Adrenal gland (tissue), 9 donors: ENCODE measurements at regions not wholly inside any gene's neighbourhood (a gene's known extent, or its start where the extent isn't known, plus 50 kb on each side); places are given as distances from the start of the nearest gene placed in this dataset.

Experiments used
- DNase-seq, 7 donors: peaks; one replicate each; pipeline ENCODE4 v3.0.0-alpha.2; 2019 to 2020
- H3K27ac ChIP-seq, 5 donors: fragments of 200-600 bp; sonication (generic) in 4 of 5; 1 replicate in 3 of 5; 2 replicates in 2 of 5; pipeline versions ENCODE4 v1.5.1 to v1.8.0; 2016 to 2020; ENCODE audit warnings: mild to moderate bottlenecking in 1 of 5
- H3K27me3 ChIP-seq: fragments of 200-600 bp; 2 replicates; pipeline ENCODE4 v1.8.0; 2021
- H3K36me3 ChIP-seq, 2 donors: fragments of 200-600 bp; replicated peaks in 1 of 2; 1 replicate in 1 of 2; 2 replicates in 1 of 2; pipeline versions ENCODE4 v1.5.1 to v1.8.0; 2018 to 2022
- H3K4me1 ChIP-seq, 2 donors: fragments of 200-600 bp; replicated peaks in 1 of 2; 1 replicate in 1 of 2; 2 replicates in 1 of 2; pipeline versions ENCODE4 v1.5.1 to v1.8.0; 2018 to 2021
- H3K4me3 ChIP-seq, 4 donors: fragments of 200-600 bp; sonication (generic) in 3 of 4; one replicate each; pipeline ENCODE4 v1.5.1; 2016 to 2018
- H3K9me3 ChIP-seq, 3 donors: fragments of 200-600 bp; sonication (generic) in 1 of 3; replicated peaks in 1 of 3; 1 replicate in 2 of 3; 2 replicates in 1 of 3; pipeline versions ENCODE4 v1.5.1 to v1.8.0; 2016 to 2021
- CTCF ChIP-seq, 6 experiments: fragments of 450-650 bp in 4 of 6; fragments of 200-600 bp in 2 of 6; sonication (generic) in 1 of 6; IDR thresholded peaks; 1 replicate in 5 of 6; 2 replicates in 1 of 6; pipeline versions ENCODE4 v1.5.1 to v1.8.0; 2016 to 2021; ENCODE audit warnings: antibody characterized with exemption in 6 of 6, mild to moderate bottlenecking in 2 of 6, moderate library complexity in 1 of 6
- POLR2A ChIP-seq, 2 donors: fragments of 450-650 bp; IDR thresholded peaks; one replicate each; pipeline ENCODE4 v1.6.1; 2017; ENCODE audit warnings: antibody characterized with exemption in 2 of 2, mild to moderate bottlenecking in 2 of 2, moderate library complexity in 1 of 2
- WGBS, 4 donors: extraction: QIAGEN DNeasy Blood & Tissue Kit in 2 of 4; methylation state at CpG; one replicate each; pipeline versions ENCODE4 v1.1.5 to v1.1.7; 2013 to 2017; 5-methylcytosine and 5-hydroxymethylcytosine counted together
- intact Hi-C, 2 donors: fragments of 100-400 bp; cut with DNase I; formaldehyde crosslinking; loops; one replicate each; pipeline versions ENCODE4 v1.14.1 to v1.15.0; 2022 to 2023
- donor health status: healthy with polysubstance abuse.
- donor health status: Bipolar disorder and iron deficiency.
- donor health status: DM: yes; HTN: yes; CAD: no.
- donor health status: DM: no; HTN: no; CAD: no.
- donor health status: DM: no; HTN: no; CAD: no.

GRCh38 chr20:48458601-48459385 is 369.0 kb downstream of the PREX1 start:
- Histone ChIP-seq H3K36me3 (no peaks in the 10 kb centered on the region), H3K4me1 (no peaks in the 10 kb centered on the region), H3K27ac (no peak overlapping the region), H3K4me3 (no peak overlapping the region), H3K27me3 (peaks cover 5% of the 10 kb centered on the region), H3K9me3 (no peaks in the 10 kb centered on the region)
- whole genome bisulfite sequencing, 4 donors, result 75 to 91% (median 84%) methylated on average over 11 to 12 of the region's 12 CpGs
- intact Hi-C loops, result no loop called here
- DNase-seq, result no peak
- TF ChIP-seq CTCF (IDR thresholded peaks at IDR 0.05), result no peak
- TF ChIP-seq POLR2A (IDR thresholded peaks at IDR 0.05), result no peak

DNA sequence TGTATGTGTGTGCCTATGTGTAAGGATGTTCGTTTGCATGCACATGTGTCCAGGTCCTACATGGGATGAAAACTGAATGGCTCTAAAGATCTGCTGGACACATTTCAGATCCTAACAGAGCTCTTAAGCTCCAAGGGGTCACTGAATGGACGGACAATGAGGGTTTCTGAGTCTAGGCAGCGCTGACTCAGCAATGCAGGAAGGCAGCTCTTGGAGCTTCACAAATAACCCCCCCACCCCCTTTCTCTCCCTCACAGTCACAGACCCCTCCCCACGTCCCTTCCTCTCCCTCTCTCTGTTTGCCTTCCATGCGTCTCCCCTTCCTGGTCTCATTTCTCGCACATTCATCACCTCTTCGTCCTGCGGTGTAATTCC is 369.8 kb downstream of the PREX1 start:
- no peak for TF ChIP-seq POLR2A (IDR thresholded peaks at IDR 0.05)
- no peak for TF ChIP-seq CTCF (IDR thresholded peaks at IDR 0.05)
- H3K9me3 ChIP-seq, result no peaks in the 10 kb centered on the region
- intact Hi-C loops, result no loop called here
- H3K27ac ChIP-seq, result no peak overlapping the region
- no peaks in the 10 kb centered on the region for H3K36me3 ChIP-seq
- 76 to 89% (median 87%) methylated on average over 8 of the region's 8 CpGs for WGBS, 4 donors
- no peaks in the 10 kb centered on the region for H3K4me1 ChIP-seq
- no peak overlapping the region for H3K4me3 ChIP-seq
- no peak for DNase-seq
- H3K27me3 ChIP-seq, result peaks cover 5% of the 10 kb centered on the region

- DNase-seq, result no peak
- intact Hi-C loops, result no loop called here
- Histone ChIP-seq H3K27me3 (peaks cover 5% of the 10 kb centered on the region), H3K4me3 (no peak overlapping the region), H3K27ac (no peak overlapping the region), H3K36me3 (no peaks in the 10 kb centered on the region), H3K4me1 (no peaks in the 10 kb centered on the region), H3K9me3 (no peaks in the 10 kb centered on the region)
- WGBS, 4 donors, result 80 to 85% (median 84%) methylated on average over 10 of the region's 10 CpGs
- TF ChIP-seq POLR2A (IDR thresholded peaks at IDR 0.05), result no peak
- no peak for TF ChIP-seq CTCF (IDR thresholded peaks at IDR 0.05)
These were observed 370.4 kb downstream of the PREX1 start for GRCh38 chr20:48457193-48458002.

GRCh38 chr20:48456366-48457192 is 371.2 kb downstream of the PREX1 start:
- intact Hi-C loops, result no loop called here
- WGBS, 4 donors, result 70 to 82% (median 80%) methylated on average over 8 of the region's 8 CpGs
- H3K27ac ChIP-seq, result no peak overlapping the region
- DNase-seq, result no peak
- TF ChIP-seq CTCF (IDR thresholded peaks at IDR 0.05), result no peak
- TF ChIP-seq POLR2A (IDR thresholded peaks at IDR 0.05), result no peak
- no peaks in the 10 kb centered on the region for H3K9me3 ChIP-seq
- H3K27me3 ChIP-seq, result peaks cover 5% of the 10 kb centered on the region
- H3K4me1 ChIP-seq, result no peaks in the 10 kb centered on the region
- H3K36me3 ChIP-seq, result no peaks in the 10 kb centered on the region
- no peak overlapping the region for H3K4me3 ChIP-seq
